ENCODE measurements at regions not wholly inside any gene's neighbourhood (a gene's known extent, or its start where the extent isn't known, plus 50 kb on each side); places are given as distances from the start of the nearest gene placed in this dataset.
"Not testable (repeated sequence)": the region's sequence is repeated elsewhere in the genome, so short reads cannot be mapped to it uniquely, and the experiment has no call there.

GRCh38 chr6:156691018-156691417 lies 86.2 kb upstream of the ARID1B start:
- in situ Hi-C loops (cut with MboI; ENCODE audit: low sequenced_read_pairs), result loop anchor here (10.0 kb wide), 1 partner anchor 74 kb away; no protein-coding TSS in a partner anchor

GRCh38 chr6:156689656-156690055 lies 87.5 kb upstream of the ARID1B start:
- in situ Hi-C loops (cut with MboI; ENCODE audit: low sequenced_read_pairs), result loop anchor here (10.0 kb wide), 1 partner anchor 75 kb away; no protein-coding TSS in a partner anchor

GRCh38 chr6:156688620-156688971 lies 88.6 kb upstream of the ARID1B start:
- in situ Hi-C loops (cut with MboI; ENCODE audit: low sequenced_read_pairs), result no loop called here

GRCh38 chr6:156687789-156688619 lies 89.2 kb upstream of the ARID1B start:
- in situ Hi-C loops (cut with MboI; ENCODE audit: low sequenced_read_pairs), result no loop called here

- in situ Hi-C loops (cut with MboI; ENCODE audit: low sequenced_read_pairs), result no loop called here
Observed at GRCh38 chr6:156686995-156687788, 90.0 kb upstream of the ARID1B start.

- in situ Hi-C loops (cut with MboI; ENCODE audit: low sequenced_read_pairs), result no loop called here
Observed at GRCh38 chr6:156686301-156686994, 90.7 kb upstream of the ARID1B start.

- in situ Hi-C loops (cut with MboI; ENCODE audit: low sequenced_read_pairs), result no loop called here
Observed at GRCh38 chr6:156685823-156686222, 91.4 kb upstream of the ARID1B start.

GRCh38 chr6:156683821-156684220 lies 93.4 kb upstream of the ARID1B start:
- in situ Hi-C loops (cut with MboI; ENCODE audit: low sequenced_read_pairs), result no loop called here

GRCh38 chr6:156676721-156677120 lies 100.5 kb upstream of the ARID1B start:
- in situ Hi-C loops (cut with MboI; ENCODE audit: low sequenced_read_pairs), result no loop called here

- in situ Hi-C loops (cut with MboI; ENCODE audit: low sequenced_read_pairs), result no loop called here
Observed at GRCh38 chr6:156674197-156674596, 103.0 kb upstream of the ARID1B start.

- in situ Hi-C loops (cut with MboI; ENCODE audit: low sequenced_read_pairs), result not testable (repeated sequence)
Observed at GRCh38 chr6:156670097-156670496, 107.1 kb upstream of the ARID1B start.

GRCh38 chr6:156662025-156662445 lies 115.1 kb upstream of the ARID1B start:
- in situ Hi-C loops (cut with MboI; ENCODE audit: low sequenced_read_pairs), result no loop called here

- in situ Hi-C loops (cut with MboI; ENCODE audit: low sequenced_read_pairs), result no loop called here
Observed at GRCh38 chr6:156660389-156660788, 116.8 kb upstream of the ARID1B start.

GRCh38 chr6:156659822-156660198 lies 117.4 kb upstream of the ARID1B start:
- in situ Hi-C loops (cut with MboI; ENCODE audit: low sequenced_read_pairs), result no loop called here

GRCh38 chr6:156658966-156659821 lies 118.0 kb upstream of the ARID1B start:
- in situ Hi-C loops (cut with MboI; ENCODE audit: low sequenced_read_pairs), result no loop called here

- in situ Hi-C loops (cut with MboI; ENCODE audit: low sequenced_read_pairs), result no loop called here
Observed at GRCh38 chr6:156658186-156658965, 118.8 kb upstream of the ARID1B start.

- in situ Hi-C loops (cut with MboI; ENCODE audit: low sequenced_read_pairs), result no loop called here
Observed at GRCh38 chr6:156657296-156657695, 119.9 kb upstream of the ARID1B start.

GRCh38 chr6:156654919-156655918 lies 122.0 kb upstream of the ARID1B start:
- in situ Hi-C loops (cut with MboI; ENCODE audit: low sequenced_read_pairs), result no loop called here
